Mesendoderm (in vitro differentiated cells): ENCODE measurements at regions not wholly inside any gene's neighbourhood (a gene's known extent, or its start where the extent isn't known, plus 50 kb on each side); places are given as distances from the start of the nearest gene placed in this dataset.

Experiments
- DNase-seq: peaks from one replicate; pipeline ENCODE4 v3.0.0; 2013
- H2AK5ac ChIP-seq: 2 replicates; pipeline ENCODE4 v1.6.1; 2013; ENCODE audit warnings: low read length, inconsistent platforms
- H2BK120ac ChIP-seq: 2 replicates; pipeline ENCODE4 v1.6.1; 2013; ENCODE audit warnings: low read depth, mild to moderate bottlenecking, low read length, moderate library complexity, mixed read lengths
- H2BK15ac ChIP-seq: replicated peaks from 2 replicates; pipeline ENCODE4 v1.6.1; 2013; ENCODE audit warnings: low read depth, mild to moderate bottlenecking, moderate library complexity
- H2BK5ac ChIP-seq: 2 replicates; pipeline ENCODE4 v1.6.1; 2013; ENCODE audit warnings: low read length, inconsistent platforms
- H3K18ac ChIP-seq: 2 replicates; pipeline ENCODE4 v1.6.1; 2013; ENCODE audit warnings: mild to moderate bottlenecking, low read length, mixed read lengths
- H3K23ac ChIP-seq: one replicate; pipeline ENCODE4 v1.6.1; 2013; ENCODE audit warnings: low read length
- H3K27ac ChIP-seq: 2 replicates; pipeline ENCODE4 v1.5.1; 2013; ENCODE audit warnings: low read depth, mild to moderate bottlenecking, inconsistent platforms, low read length, moderate library complexity
- H3K27me3 ChIP-seq: 2 replicates; pipeline ENCODE4 v1.6.1; 2013; ENCODE audit warnings: low read length, control low read depth, mild to moderate bottlenecking, inconsistent platforms; ENCODE audit not compliant: insufficient read depth, poor library complexity
- H3K36me3 ChIP-seq: 2 replicates; pipeline ENCODE4 v1.6.1; 2013; ENCODE audit warnings: low read length, inconsistent platforms; ENCODE audit not compliant: control insufficient read depth, insufficient read depth
- H3K4ac ChIP-seq: one replicate; pipeline ENCODE4 v1.6.1; 2013; ENCODE audit warnings: low read depth, mild to moderate bottlenecking, low read length, moderate library complexity
- H3K4me1 ChIP-seq: 2 replicates; pipeline ENCODE4 v1.6.1; 2013; ENCODE audit warnings: low read depth, low read length, inconsistent platforms; ENCODE audit not compliant: control insufficient read depth
- H3K4me2 ChIP-seq: 2 replicates; pipeline ENCODE4 v1.6.1; 2013; ENCODE audit warnings: low read length
- H3K4me3 ChIP-seq: 2 replicates; pipeline ENCODE4 v1.5.1; 2013; ENCODE audit warnings: mild to moderate bottlenecking, low read length
- H3K56ac ChIP-seq: one replicate; pipeline ENCODE4 v1.6.1; 2013; ENCODE audit warnings: low read length
- H3K79me1 ChIP-seq: 2 replicates; pipeline ENCODE4 v1.6.1; 2013; ENCODE audit warnings: low read length, inconsistent platforms
- H3K79me2 ChIP-seq: 2 replicates; pipeline ENCODE4 v1.6.1; 2013; ENCODE audit warnings: mild to moderate bottlenecking, low read length; ENCODE audit not compliant: control insufficient read depth, insufficient read depth
- H3K9ac ChIP-seq: 2 replicates; pipeline ENCODE4 v1.6.1; 2013; ENCODE audit warnings: low read length, inconsistent platforms
- H4K5ac ChIP-seq: one replicate; pipeline ENCODE4 v1.6.1; 2013; ENCODE audit warnings: low read length
- H4K8ac ChIP-seq: one replicate; pipeline ENCODE4 v1.6.1; 2013; ENCODE audit warnings: low read depth, mild to moderate bottlenecking, control low read depth, low read length, moderate library complexity
- WGBS: extraction: QIAGEN DNeasy Blood & Tissue Kit; methylation state at CpG from one replicate; pipeline ENCODE4 v1.1.7; 2013; ENCODE audit warnings: low lambda C conversion rate, missing lambda C conversion rate; ENCODE audit not compliant: insufficient coverage; ENCODE audit errors: extremely low coverage; 5-methylcytosine and 5-hydroxymethylcytosine counted together

GRCh38 chr6:112663698-112664097 lies 316.6 kb downstream of the RFPL4B start:
- no peaks in the 10 kb centered on the region for H3K27me3 ChIP-seq
- no peak overlapping the region for H3K27ac ChIP-seq
- WGBS, result no CpG with 5 or more reads among the region's 4 CpGs
- H3K23ac ChIP-seq, result no peak overlapping the region
- H2BK15ac ChIP-seq, result no peak overlapping the region
- H3K79me1 ChIP-seq, result no peaks in the 10 kb centered on the region
- H4K5ac ChIP-seq, result no peak overlapping the region
- H2AK5ac ChIP-seq, result no peak overlapping the region
- H4K8ac ChIP-seq, result no peak overlapping the region
- DNase-seq, result no peak
- H3K4me2 ChIP-seq, result no peak overlapping the region
- no peak overlapping the region for H2BK5ac ChIP-seq
- H3K56ac ChIP-seq, result no peak overlapping the region
- no peak overlapping the region for H2BK120ac ChIP-seq
- H3K9ac ChIP-seq, result no peak overlapping the region
- no peaks in the 10 kb centered on the region for H3K4me1 ChIP-seq
- no peaks in the 10 kb centered on the region for H3K36me3 ChIP-seq
- H3K4ac ChIP-seq, result no peak overlapping the region
- H3K79me2 ChIP-seq, result no peaks in the 10 kb centered on the region
- no peak overlapping the region for H3K18ac ChIP-seq
- H3K4me3 ChIP-seq, result no peak overlapping the region

- Histone ChIP-seq H2AK5ac (no peak overlapping the region), H3K79me1 (no peaks in the 10 kb centered on the region), H3K4me1 (no peaks in the 10 kb centered on the region), H3K23ac (no peak overlapping the region), H3K18ac (no peak overlapping the region), H4K5ac (no peak overlapping the region), H3K9ac (no peak overlapping the region), H3K56ac (no peak overlapping the region), H3K27me3 (no peaks in the 10 kb centered on the region), H3K4ac (no peak overlapping the region), H3K27ac (no peak overlapping the region), H2BK15ac (no peak overlapping the region), H2BK120ac (no peak overlapping the region), H3K4me3 (no peak overlapping the region), H4K8ac (no peak overlapping the region), H3K36me3 (no peaks in the 10 kb centered on the region), H2BK5ac (no peak overlapping the region), H3K4me2 (no peak overlapping the region), H3K79me2 (no peaks in the 10 kb centered on the region)
- no peak for DNase-seq
- WGBS, result no CpG with 5 or more reads among the region's 2 CpGs
Measured at GRCh38 chr6:112665114-112665513, 318.0 kb downstream of the RFPL4B start.

DNA sequence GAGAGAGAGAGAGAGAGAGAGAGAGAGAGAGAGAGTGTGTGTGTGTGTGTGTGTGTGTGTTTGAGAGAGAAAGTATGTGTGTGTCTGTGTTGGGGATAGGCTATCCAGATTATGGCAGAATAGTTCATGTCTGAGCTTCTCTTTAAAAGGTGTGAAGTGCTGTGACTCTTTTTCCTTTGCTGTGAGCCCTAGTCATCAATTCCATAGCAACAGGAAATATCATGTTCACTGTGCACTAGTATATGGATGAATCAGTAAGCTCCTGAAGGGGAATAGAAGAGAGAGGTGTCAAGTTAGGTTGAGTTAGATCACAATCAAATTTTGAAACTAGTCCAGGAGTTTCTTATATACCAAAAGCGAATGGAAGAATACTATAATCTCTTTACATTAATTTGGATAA lies 318.7 kb downstream of the RFPL4B start:
- Histone ChIP-seq H2BK5ac (no peak overlapping the region), H3K9ac (no peak overlapping the region)
- WGBS, result no CpG with 5 or more reads among the region's 1 CpG

DNA sequence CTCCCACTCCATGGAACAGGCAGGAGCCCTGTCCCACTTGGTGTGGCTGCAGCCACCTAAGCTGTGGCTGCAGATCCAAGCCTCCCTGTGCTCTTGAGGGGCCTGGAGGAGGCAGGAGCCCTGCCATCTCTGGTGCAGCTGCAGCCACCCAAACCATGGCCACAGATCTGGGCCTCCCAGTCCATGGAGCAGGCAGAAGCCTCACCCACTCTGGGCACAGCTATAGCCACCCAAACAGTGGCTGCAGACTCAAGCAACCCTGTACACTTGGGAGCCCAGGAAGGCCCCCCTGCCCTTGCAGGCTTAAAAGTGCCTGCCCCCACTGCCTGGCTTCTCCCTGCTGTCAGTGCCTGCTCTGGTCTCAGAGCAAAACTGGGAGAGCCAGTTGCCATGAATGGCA lies 320.3 kb downstream of the RFPL4B start:
- H3K79me2 ChIP-seq, result no peaks in the 10 kb centered on the region
- H2BK15ac ChIP-seq, result no peak overlapping the region
- no peaks in the 10 kb centered on the region for H3K27me3 ChIP-seq
- H3K4me2 ChIP-seq, result no peak overlapping the region
- H3K9ac ChIP-seq, result no peak overlapping the region
- no peaks in the 10 kb centered on the region for H3K4me1 ChIP-seq
- no peak overlapping the region for H3K18ac ChIP-seq
- H3K4ac ChIP-seq, result no peak overlapping the region
- no peak overlapping the region for H2AK5ac ChIP-seq
- DNase-seq, result no peak
- no peak overlapping the region for H3K27ac ChIP-seq
- H2BK5ac ChIP-seq, result no peak overlapping the region
- H3K79me1 ChIP-seq, result no peaks in the 10 kb centered on the region
- H2BK120ac ChIP-seq, result no peak overlapping the region
- H3K4me3 ChIP-seq, result no peak overlapping the region
- no peak overlapping the region for H4K8ac ChIP-seq
- no peak overlapping the region for H3K56ac ChIP-seq
- H4K5ac ChIP-seq, result no peak overlapping the region
- H3K36me3 ChIP-seq, result no peaks in the 10 kb centered on the region
- H3K23ac ChIP-seq, result no peak overlapping the region

More for the DNA sequence above, 318.7 kb downstream of the RFPL4B start:
- no peak overlapping the region for H3K23ac ChIP-seq
- no peak overlapping the region for H3K4me3 ChIP-seq
- no peak overlapping the region for H3K18ac ChIP-seq
- H4K8ac ChIP-seq, result no peak overlapping the region
- no peaks in the 10 kb centered on the region for H3K4me1 ChIP-seq
- H2AK5ac ChIP-seq, result no peak overlapping the region
- H3K79me2 ChIP-seq, result no peaks in the 10 kb centered on the region
- no peaks in the 10 kb centered on the region for H3K79me1 ChIP-seq
- H3K36me3 ChIP-seq, result no peaks in the 10 kb centered on the region
- H3K27ac ChIP-seq, result no peak overlapping the region
- H2BK120ac ChIP-seq, result no peak overlapping the region
- H3K27me3 ChIP-seq, result no peaks in the 10 kb centered on the region
- H2BK15ac ChIP-seq, result no peak overlapping the region
- H3K4me2 ChIP-seq, result no peak overlapping the region
- DNase-seq, result no peak
- H3K56ac ChIP-seq, result no peak overlapping the region
- H4K5ac ChIP-seq, result no peak overlapping the region
- no peak overlapping the region for H3K4ac ChIP-seq

GRCh38 chr6:112680091-112680490 lies 333.0 kb downstream of the RFPL4B start:
- no peaks in the 10 kb centered on the region for H3K27me3 ChIP-seq
- H3K4ac ChIP-seq, result no peak overlapping the region
- H3K18ac ChIP-seq, result no peak overlapping the region
- no peak overlapping the region for H3K4me3 ChIP-seq
- no peak overlapping the region for H2AK5ac ChIP-seq
- no peaks in the 10 kb centered on the region for H3K79me1 ChIP-seq
- H4K5ac ChIP-seq, result no peak overlapping the region
- no peak for DNase-seq
- H4K8ac ChIP-seq, result no peak overlapping the region
- no peak overlapping the region for H3K56ac ChIP-seq
- no peaks in the 10 kb centered on the region for H3K79me2 ChIP-seq
- H2BK5ac ChIP-seq, result no peak overlapping the region
- no peaks in the 10 kb centered on the region for H3K36me3 ChIP-seq
- H2BK120ac ChIP-seq, result no peak overlapping the region
- H3K4me2 ChIP-seq, result no peak overlapping the region
- H3K9ac ChIP-seq, result no peak overlapping the region
- no peak overlapping the region for H3K27ac ChIP-seq
- no peak overlapping the region for H3K23ac ChIP-seq
- H2BK15ac ChIP-seq, result no peak overlapping the region
- H3K4me1 ChIP-seq, result no peaks in the 10 kb centered on the region

GRCh38 chr6:112682071-112682470 lies 334.9 kb downstream of the RFPL4B start:
- Histone ChIP-seq H3K56ac (no peak overlapping the region), H2AK5ac (no peak overlapping the region), H3K9ac (no peak overlapping the region), H3K4me1 (no peaks in the 10 kb centered on the region), H3K4me2 (no peak overlapping the region), H4K5ac (no peak overlapping the region), H3K36me3 (no peaks in the 10 kb centered on the region), H3K79me2 (no peaks in the 10 kb centered on the region), H3K23ac (no peak overlapping the region), H3K4me3 (no peak overlapping the region), H3K27ac (no peak overlapping the region), H3K18ac (no peak overlapping the region), H3K79me1 (no peaks in the 10 kb centered on the region), H2BK120ac (no peak overlapping the region), H2BK15ac (no peak overlapping the region), H3K27me3 (no peaks in the 10 kb centered on the region), H4K8ac (no peak overlapping the region), H3K4ac (no peak overlapping the region), H2BK5ac (no peak overlapping the region)
- DNase-seq, result no peak
- no CpG with 5 or more reads among the region's 5 CpGs for WGBS
